ENCODE measurements at regions not wholly inside any gene's neighbourhood (a gene's known extent, or its start where the extent isn't known, plus 50 kb on each side); places are given as distances from the start of the nearest gene placed in this dataset.

- no peak overlapping the region for H3K23ac ChIP-seq (ENCODE audit: low read length)
- H2BK120ac ChIP-seq (ENCODE audit: insufficient read depth, low read length, poor library complexity) = no peak overlapping the region
- H3K18ac ChIP-seq (ENCODE audit: low read length) = no peak overlapping the region
- no peak for DNase-seq
- no peaks in the 10 kb centered on the region for H3K79me2 ChIP-seq (ENCODE audit: control insufficient read depth, insufficient read depth, low read length, poor library complexity)
- H3K9me3 ChIP-seq (ENCODE audit: insufficient read depth, low read depth, low read length) = peaks cover 3% of the 10 kb centered on the region
- no peaks in the 10 kb centered on the region for H3K79me1 ChIP-seq (ENCODE audit: low read length)
- no peaks in the 10 kb centered on the region for H3K27me3 ChIP-seq (ENCODE audit: insufficient read depth, low read length)
- no peak overlapping the region for H3K4ac ChIP-seq (ENCODE audit: low read depth, low read length)
- H3K4me1 ChIP-seq (ENCODE audit: control insufficient read depth in 1 of 2, insufficient read depth in 2 of 2, low read length in 2 of 2) = no peaks in the 10 kb centered on the region
- H2BK12ac ChIP-seq (ENCODE audit: low read length) = no peak overlapping the region
- H2AFZ ChIP-seq (ENCODE audit: insufficient read depth, low read length, poor library complexity) = no peak overlapping the region
- no peak overlapping the region for H3K4me2 ChIP-seq (ENCODE audit: low read length)
- H3K9ac ChIP-seq (ENCODE audit: low read length) = no peak overlapping the region
- no peaks in the 10 kb centered on the region for H3K36me3 ChIP-seq (ENCODE audit: control insufficient read depth in 1 of 2, insufficient read depth in 2 of 2, low read length in 2 of 2)
- no peak overlapping the region for H2BK5ac ChIP-seq (ENCODE audit: low read depth, low read length, poor library complexity)
- no peak overlapping the region for H3K27ac ChIP-seq (ENCODE audit: low read depth, low read length)
- no peak overlapping the region for H4K8ac ChIP-seq (ENCODE audit: low read depth, low read length)
- H4K91ac ChIP-seq (ENCODE audit: low read depth, low read length) = no peak overlapping the region
- WGBS (ENCODE audit: extremely low coverage, insufficient coverage, insufficient read length) = no CpG with 5 or more reads among the region's 3 CpGs
- H2AK5ac ChIP-seq (ENCODE audit: low read length) = no peak overlapping the region
- no peak overlapping the region for H4K12ac ChIP-seq (ENCODE audit: low read depth, low read length)
- H3K4me3 ChIP-seq (ENCODE audit: low read depth, low read length) = no peak overlapping the region
- H3K14ac ChIP-seq (ENCODE audit: low read length) = no peak overlapping the region
Measured at GRCh38 chr21:17432732-17433057, 80.1 kb upstream of the CXADR start.

GRCh38 chr21:17433730-17434129, 79.1 kb upstream of the CXADR start:
- Histone ChIP-seq H3K14ac (ENCODE audit: low read length) (no peak overlapping the region), H3K79me2 (ENCODE audit: control insufficient read depth, insufficient read depth, low read length, poor library complexity) (no peaks in the 10 kb centered on the region), H3K23ac (ENCODE audit: low read length) (no peak overlapping the region), H2AK5ac (ENCODE audit: low read length) (no peak overlapping the region), H3K27me3 (ENCODE audit: insufficient read depth, low read length) (no peaks in the 10 kb centered on the region), H3K27ac (ENCODE audit: low read depth, low read length) (no peak overlapping the region), H4K91ac (ENCODE audit: low read depth, low read length) (no peak overlapping the region), H3K79me1 (ENCODE audit: low read length) (no peaks in the 10 kb centered on the region), H4K8ac (ENCODE audit: low read depth, low read length) (no peak overlapping the region), H3K4me2 (ENCODE audit: low read length) (no peak overlapping the region), H3K4ac (ENCODE audit: low read depth, low read length) (no peak overlapping the region), H2BK120ac (ENCODE audit: insufficient read depth, low read length, poor library complexity) (no peak overlapping the region), H4K12ac (ENCODE audit: low read depth, low read length) (no peak overlapping the region), H2BK5ac (ENCODE audit: low read depth, low read length, poor library complexity) (no peak overlapping the region), H3K9ac (ENCODE audit: low read length) (no peak overlapping the region), H3K36me3 (ENCODE audit: control insufficient read depth in 1 of 2, insufficient read depth in 2 of 2, low read length in 2 of 2) (no peaks in the 10 kb centered on the region), H3K4me1 (ENCODE audit: control insufficient read depth in 1 of 2, insufficient read depth in 2 of 2, low read length in 2 of 2) (no peaks in the 10 kb centered on the region), H3K4me3 (ENCODE audit: low read depth, low read length) (no peak overlapping the region), H2AFZ (ENCODE audit: insufficient read depth, low read length, poor library complexity) (no peak overlapping the region), H3K18ac (ENCODE audit: low read length) (no peak overlapping the region), H3K9me3 (ENCODE audit: insufficient read depth, low read depth, low read length) (peaks cover 3% of the 10 kb centered on the region), H2BK12ac (ENCODE audit: low read length) (no peak overlapping the region)
- no peak for DNase-seq
- WGBS (ENCODE audit: extremely low coverage, insufficient coverage, insufficient read length) = no CpG with 5 or more reads among the region's 2 CpGs

GRCh38 chr21:17435565-17436543, 77.0 kb upstream of the CXADR start:
- Histone ChIP-seq H3K14ac (ENCODE audit: low read length) (no peak overlapping the region), H3K18ac (ENCODE audit: low read length) (no peak overlapping the region), H3K27ac (ENCODE audit: low read depth, low read length) (no peak overlapping the region), H2BK120ac (ENCODE audit: insufficient read depth, low read length, poor library complexity) (no peak overlapping the region), H3K4ac (ENCODE audit: low read depth, low read length) (no peak overlapping the region), H2BK5ac (ENCODE audit: low read depth, low read length, poor library complexity) (no peak overlapping the region), H4K12ac (ENCODE audit: low read depth, low read length) (no peak overlapping the region), H2AK5ac (ENCODE audit: low read length) (no peak overlapping the region), H3K23ac (ENCODE audit: low read length) (no peak overlapping the region), H3K4me1 (ENCODE audit: control insufficient read depth in 1 of 2, insufficient read depth in 2 of 2, low read length in 2 of 2) (no peaks in the 10 kb centered on the region), H4K8ac (ENCODE audit: low read depth, low read length) (no peak overlapping the region), H3K27me3 (ENCODE audit: insufficient read depth, low read length) (no peaks in the 10 kb centered on the region), H2AFZ (ENCODE audit: insufficient read depth, low read length, poor library complexity) (no peak overlapping the region), H3K79me1 (ENCODE audit: low read length) (no peaks in the 10 kb centered on the region), H3K9ac (ENCODE audit: low read length) (no peak overlapping the region), H4K91ac (ENCODE audit: low read depth, low read length) (no peak overlapping the region), H3K79me2 (ENCODE audit: control insufficient read depth, insufficient read depth, low read length, poor library complexity) (no peaks in the 10 kb centered on the region), H2BK12ac (ENCODE audit: low read length) (no peak overlapping the region), H3K36me3 (ENCODE audit: control insufficient read depth in 1 of 2, insufficient read depth in 2 of 2, low read length in 2 of 2) (no peaks in the 10 kb centered on the region), H3K9me3 (ENCODE audit: insufficient read depth, low read depth, low read length) (no peaks in the 10 kb centered on the region), H3K4me2 (ENCODE audit: low read length) (no peak overlapping the region), H3K4me3 (ENCODE audit: low read depth, low read length) (no peak overlapping the region)
- DNase-seq = no peak
- no CpG with 5 or more reads among the region's 7 CpGs for WGBS (ENCODE audit: extremely low coverage, insufficient coverage, insufficient read length)

GRCh38 chr21:17436626-17437111, 76.2 kb upstream of the CXADR start:
- Histone ChIP-seq H3K36me3 (ENCODE audit: control insufficient read depth in 1 of 2, insufficient read depth in 2 of 2, low read length in 2 of 2) (no peaks in the 10 kb centered on the region), H3K14ac (ENCODE audit: low read length) (no peak overlapping the region), H3K27ac (ENCODE audit: low read depth, low read length) (no peak overlapping the region), H3K4me2 (ENCODE audit: low read length) (no peak overlapping the region), H3K79me1 (ENCODE audit: low read length) (no peaks in the 10 kb centered on the region), H3K4ac (ENCODE audit: low read depth, low read length) (no peak overlapping the region), H4K8ac (ENCODE audit: low read depth, low read length) (no peak overlapping the region), H3K9me3 (ENCODE audit: insufficient read depth, low read depth, low read length) (no peaks in the 10 kb centered on the region), H3K27me3 (ENCODE audit: insufficient read depth, low read length) (no peaks in the 10 kb centered on the region), H3K23ac (ENCODE audit: low read length) (no peak overlapping the region), H2BK5ac (ENCODE audit: low read depth, low read length, poor library complexity) (no peak overlapping the region), H2AK5ac (ENCODE audit: low read length) (no peak overlapping the region), H3K4me3 (ENCODE audit: low read depth, low read length) (no peak overlapping the region), H4K91ac (ENCODE audit: low read depth, low read length) (no peak overlapping the region), H3K79me2 (ENCODE audit: control insufficient read depth, insufficient read depth, low read length, poor library complexity) (no peaks in the 10 kb centered on the region), H3K9ac (ENCODE audit: low read length) (no peak overlapping the region), H3K18ac (ENCODE audit: low read length) (no peak overlapping the region), H4K12ac (ENCODE audit: low read depth, low read length) (no peak overlapping the region), H2BK120ac (ENCODE audit: insufficient read depth, low read length, poor library complexity) (no peak overlapping the region), H2AFZ (ENCODE audit: insufficient read depth, low read length, poor library complexity) (no peak overlapping the region), H2BK12ac (ENCODE audit: low read length) (no peak overlapping the region), H3K4me1 (ENCODE audit: control insufficient read depth in 1 of 2, insufficient read depth in 2 of 2, low read length in 2 of 2) (no peaks in the 10 kb centered on the region)
- no CpG with 5 or more reads among the region's 4 CpGs for WGBS (ENCODE audit: extremely low coverage, insufficient coverage, insufficient read length)
- DNase-seq = no peak
